Esophagus squamous epithelium (tissue), 5 donors: ENCODE measurements at regions not wholly inside any gene's neighbourhood (a gene's known extent, or its start where the extent isn't known, plus 50 kb on each side); places are given as distances from the start of the nearest gene placed in this dataset.

Experiments used
- DNase-seq: peaks from one replicate; lab custom pipeline; 2025; lab: John Stamatoyannopoulos, UW
- H3K27ac ChIP-seq, 4 donors: fragments of 200-600 bp; sonication (generic); one replicate each; pipeline ENCODE4 v1.5.1; 2016 to 2019; ENCODE audit warnings: mild to moderate bottlenecking in 1 of 4
- H3K27me3 ChIP-seq, 4 donors: fragments of 200-600 bp; sonication (generic); 1 replicate in 3 of 4; 2 replicates in 1 of 4; pipeline versions ENCODE4 v1.5.1 to v1.6.0; 2017 to 2021; ENCODE audit warnings: antibody characterized with exemption in 1 of 4
- H3K36me3 ChIP-seq, 3 donors: fragments of 200-600 bp; sonication (generic); one replicate each; pipeline ENCODE4 v1.5.1; 2016 to 2019
- H3K4me1 ChIP-seq, 3 donors: fragments of 200-600 bp; sonication (generic); one replicate each; pipeline ENCODE4 v1.5.1; 2017 to 2019
- H3K4me3 ChIP-seq, 4 donors: fragments of 200-600 bp; sonication (generic); 1 replicate in 3 of 4; 2 replicates in 1 of 4; pipeline ENCODE4 v1.5.1; 2016 to 2019; ENCODE audit warnings: mild to moderate bottlenecking in 2 of 4, moderate library complexity in 1 of 4
- H3K9me3 ChIP-seq, 3 donors: fragments of 200-600 bp; sonication (generic); one replicate each; pipeline ENCODE4 v1.5.1; 2016 to 2019
- POLR2A ChIP-seq, 4 donors: fragments of 450-650 bp; IDR thresholded peaks; one replicate each; pipeline ENCODE4 v1.6.1; 2017; ENCODE audit warnings: antibody characterized with exemption in 4 of 4, mild to moderate bottlenecking in 4 of 4, moderate library complexity in 3 of 4
- WGBS, 2 donors: methylation state at CpG; one replicate each; pipeline ENCODE4 v1.1.5; 2018; 5-methylcytosine and 5-hydroxymethylcytosine counted together
- intact Hi-C: fragments of 100-400 bp; cut with DNase I; formaldehyde crosslinking; loops from one replicate; pipeline ENCODE4 v1.15.0; 2022
- TF ChIP-seq, protein P1 (sequence below), 6 experiments: fragments of 450-650 bp in 4 of 6; fragments of 200-600 bp in 2 of 6; sonication (generic) in 2 of 6; IDR thresholded peaks; one replicate each; pipeline ENCODE4 v1.5.1; 2016 to 2019; ENCODE audit warnings: antibody characterized with exemption in 6 of 6, mild to moderate bottlenecking in 4 of 6, moderate library complexity in 4 of 6
- donor health status: DM: yes; HTN: yes; CAD: no.

DNA sequence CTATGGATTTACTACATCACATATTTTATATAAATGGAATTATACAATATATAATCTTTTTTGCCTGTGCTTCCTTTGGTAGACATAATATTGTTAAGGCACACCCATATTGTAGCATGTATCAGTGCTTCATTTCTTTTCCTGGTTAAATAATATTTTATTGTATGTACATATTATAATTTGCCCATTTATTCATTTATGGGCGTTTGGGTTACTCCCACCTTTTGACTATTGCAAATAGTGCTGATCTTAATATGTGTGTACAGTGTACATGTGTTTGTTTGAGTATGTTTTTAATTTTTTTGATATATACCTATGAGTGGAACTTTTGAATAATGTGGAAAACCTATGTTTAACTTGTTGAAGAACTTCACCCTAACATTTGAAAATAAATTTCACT is 804.2 kb downstream of the DHX35 start:
- no peaks in the 10 kb centered on the region for H3K27me3 ChIP-seq
- 48 to 67% methylated on average over 1 of the region's 1 CpG for WGBS, 2 donors
- peaks cover 0 to 9% (median 0%) of the 10 kb centered on the region in 3 donors for H3K9me3 ChIP-seq
- TF ChIP-seq, protein P1, sequence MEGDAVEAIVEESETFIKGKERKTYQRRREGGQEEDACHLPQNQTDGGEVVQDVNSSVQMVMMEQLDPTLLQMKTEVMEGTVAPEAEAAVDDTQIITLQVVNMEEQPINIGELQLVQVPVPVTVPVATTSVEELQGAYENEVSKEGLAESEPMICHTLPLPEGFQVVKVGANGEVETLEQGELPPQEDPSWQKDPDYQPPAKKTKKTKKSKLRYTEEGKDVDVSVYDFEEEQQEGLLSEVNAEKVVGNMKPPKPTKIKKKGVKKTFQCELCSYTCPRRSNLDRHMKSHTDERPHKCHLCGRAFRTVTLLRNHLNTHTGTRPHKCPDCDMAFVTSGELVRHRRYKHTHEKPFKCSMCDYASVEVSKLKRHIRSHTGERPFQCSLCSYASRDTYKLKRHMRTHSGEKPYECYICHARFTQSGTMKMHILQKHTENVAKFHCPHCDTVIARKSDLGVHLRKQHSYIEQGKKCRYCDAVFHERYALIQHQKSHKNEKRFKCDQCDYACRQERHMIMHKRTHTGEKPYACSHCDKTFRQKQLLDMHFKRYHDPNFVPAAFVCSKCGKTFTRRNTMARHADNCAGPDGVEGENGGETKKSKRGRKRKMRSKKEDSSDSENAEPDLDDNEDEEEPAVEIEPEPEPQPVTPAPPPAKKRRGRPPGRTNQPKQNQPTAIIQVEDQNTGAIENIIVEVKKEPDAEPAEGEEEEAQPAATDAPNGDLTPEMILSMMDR (IDR thresholded peaks at IDR 0.05), result no peak
- no peak for TF ChIP-seq POLR2A (IDR thresholded peaks at IDR 0.05)
- intact Hi-C loops, result no loop called here
- peaks cover 0 to 4% (median 0%) of the 10 kb centered on the region in 3 donors for H3K4me1 ChIP-seq
- H3K27ac ChIP-seq, result no peak overlapping the region
- DNase-seq, result no peak
- H3K4me3 ChIP-seq, result no peak overlapping the region
- H3K36me3 ChIP-seq, result no peaks in the 10 kb centered on the region

DNA sequence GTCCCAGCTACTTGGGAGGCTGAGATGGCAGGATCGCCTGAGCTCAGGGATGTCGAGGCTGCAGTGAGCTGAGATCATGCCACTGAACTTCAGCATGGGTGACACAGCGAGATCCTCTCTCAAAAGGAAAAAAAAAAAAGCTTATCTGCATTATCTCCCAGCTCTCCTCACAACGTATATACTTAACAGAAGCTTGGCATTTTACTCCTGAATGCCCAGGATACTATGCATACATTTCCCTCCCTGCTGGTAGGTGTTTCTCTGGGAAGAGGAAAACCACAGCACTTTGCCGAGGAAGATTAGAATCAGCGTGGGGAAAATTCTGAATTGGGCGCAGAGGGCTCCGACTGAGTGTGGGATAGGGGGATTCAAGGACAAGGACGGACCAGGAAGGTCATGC is 800.6 kb downstream of the DHX35 start:
- Histone ChIP-seq H3K9me3 (peaks cover 0 to 3% (median 0%) of the 10 kb centered on the region in 3 donors), H3K4me1 (peaks cover 0 to 4% (median 0%) of the 10 kb centered on the region in 3 donors), H3K4me3 (no peak overlapping the region), H3K27me3 (no peaks in the 10 kb centered on the region), H3K36me3 (no peaks in the 10 kb centered on the region), H3K27ac (no peak overlapping the region)
- 79 to 83% methylated on average over 6 to 9 of the region's 9 CpGs for WGBS, 2 donors
- intact Hi-C loops, result no loop called here
- TF ChIP-seq, protein P1 (IDR thresholded peaks at IDR 0.05), result no peak
- TF ChIP-seq POLR2A (IDR thresholded peaks at IDR 0.05), result no peak
- no peak for DNase-seq

DNA sequence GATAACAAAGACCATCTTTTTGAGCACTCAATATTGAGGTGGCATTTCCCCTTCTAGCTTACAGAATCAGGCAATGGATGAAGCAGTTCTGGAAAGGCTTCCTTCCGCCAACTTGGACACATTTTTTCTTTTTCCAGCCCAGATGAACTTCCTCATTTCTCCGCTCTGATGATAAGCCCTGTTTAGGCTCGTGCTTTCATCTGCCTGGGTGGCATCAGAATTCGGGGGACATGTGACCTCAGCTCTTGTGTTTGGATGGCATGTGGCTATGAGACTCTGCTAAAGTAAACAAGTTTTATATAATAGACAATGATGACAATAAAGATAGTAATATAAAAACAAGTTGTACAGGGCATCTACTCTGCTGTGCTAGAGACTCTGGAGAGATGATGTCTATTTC is 796.7 kb downstream of the DHX35 start:
- TF ChIP-seq, protein P1 (IDR thresholded peaks at IDR 0.05), result no peak
- TF ChIP-seq POLR2A (IDR thresholded peaks at IDR 0.05), result no peak
- no peak overlapping the region for H3K4me3 ChIP-seq
- intact Hi-C loops, result no loop called here
- no peaks in the 10 kb centered on the region for H3K27me3 ChIP-seq
- WGBS, 2 donors, result 55 to 59% methylated on average over 4 of the region's 4 CpGs
- no peak for DNase-seq
- H3K9me3 ChIP-seq, result no peaks in the 10 kb centered on the region
- H3K27ac ChIP-seq, result no peak overlapping the region
- no peaks in the 10 kb centered on the region for H3K36me3 ChIP-seq
- peaks cover 0 to 4% (median 0%) of the 10 kb centered on the region in 3 donors for H3K4me1 ChIP-seq

DNA sequence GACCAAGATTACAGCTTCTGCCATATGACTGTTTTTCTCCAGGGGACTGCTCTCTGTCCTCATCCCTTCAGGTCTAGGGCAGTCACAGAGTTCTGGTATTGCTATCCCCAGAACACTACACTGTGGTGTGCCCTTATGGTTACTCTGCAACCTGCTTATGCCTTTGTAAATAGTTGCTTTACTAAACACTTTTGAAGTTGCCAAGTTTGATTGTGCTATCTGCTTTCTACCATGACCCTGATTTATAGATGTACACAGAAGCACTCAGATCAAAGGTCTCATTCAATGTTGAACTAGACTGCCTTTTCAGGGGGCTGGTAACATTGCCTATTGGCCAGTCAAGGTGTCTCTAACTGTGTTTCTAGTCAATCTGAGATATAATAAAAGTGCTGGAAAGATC is 794.7 kb downstream of the DHX35 start:
- Histone ChIP-seq H3K4me3 (no peak overlapping the region), H3K27me3 (no peaks in the 10 kb centered on the region), H3K36me3 (no peaks in the 10 kb centered on the region), H3K27ac (no peak overlapping the region), H3K9me3 (no peaks in the 10 kb centered on the region), H3K4me1 (no peaks in the 10 kb centered on the region)
- TF ChIP-seq, protein P1 (IDR thresholded peaks at IDR 0.05), result no peak
- TF ChIP-seq POLR2A (IDR thresholded peaks at IDR 0.05), result no peak
- intact Hi-C loops, result no loop called here
- DNase-seq, result no peak

DNA sequence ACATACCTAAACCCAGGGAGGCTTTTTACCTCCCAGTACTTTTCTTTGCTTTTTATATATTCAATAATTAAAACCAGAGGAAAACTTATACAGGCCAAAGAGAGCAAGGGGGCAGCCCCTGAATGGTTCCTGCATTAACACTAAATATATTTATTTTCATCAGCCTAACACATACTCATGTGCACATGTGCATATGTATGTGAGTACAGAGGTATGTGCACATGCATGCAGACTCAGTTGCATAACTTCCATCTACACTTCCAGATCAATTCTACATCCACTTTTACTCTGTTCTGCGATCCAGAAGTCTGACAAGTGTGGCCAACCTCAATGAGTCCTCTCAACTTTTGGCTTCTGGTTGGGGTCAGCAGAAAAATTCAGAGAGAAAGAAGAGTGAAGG is 794.2 kb downstream of the DHX35 start:
- Histone ChIP-seq H3K4me1 (no peaks in the 10 kb centered on the region), H3K9me3 (no peaks in the 10 kb centered on the region), H3K36me3 (no peaks in the 10 kb centered on the region), H3K4me3 (no peak overlapping the region), H3K27me3 (no peaks in the 10 kb centered on the region), H3K27ac (no peak overlapping the region)
- DNase-seq, result no peak
- TF ChIP-seq POLR2A (IDR thresholded peaks at IDR 0.05), result no peak
- TF ChIP-seq, protein P1 (IDR thresholded peaks at IDR 0.05), result no peak
- 88 to 100% methylated on average over 1 of the region's 1 CpG for WGBS, 2 donors
- intact Hi-C loops, result no loop called here
